NCI-H774 (cell line): ENCODE measurements at regions not wholly inside any gene's neighbourhood (a gene's known extent, or its start where the extent isn't known, plus 50 kb on each side); places are given as distances from the start of the nearest gene placed in this dataset.
"Not testable (repeated sequence)": the region's sequence is repeated elsewhere in the genome, so short reads cannot be mapped to it uniquely, and the experiment has no call there.

ENCODE experiments used
- DNase-seq: peaks from one replicate; lab custom pipeline; 2025; lab: John Stamatoyannopoulos, UW

- DNase-seq: no peak
Measured at GRCh38 chr3:34876997-34877396, 762.3 kb upstream of the ARPP21 start.

GRCh38 chr3:34878488-34878887 lies 760.8 kb upstream of the ARPP21 start:
- no peak for DNase-seq

- DNase-seq: no peak
Measured at GRCh38 chr3:34881026-34881425, 758.3 kb upstream of the ARPP21 start.

DNA sequence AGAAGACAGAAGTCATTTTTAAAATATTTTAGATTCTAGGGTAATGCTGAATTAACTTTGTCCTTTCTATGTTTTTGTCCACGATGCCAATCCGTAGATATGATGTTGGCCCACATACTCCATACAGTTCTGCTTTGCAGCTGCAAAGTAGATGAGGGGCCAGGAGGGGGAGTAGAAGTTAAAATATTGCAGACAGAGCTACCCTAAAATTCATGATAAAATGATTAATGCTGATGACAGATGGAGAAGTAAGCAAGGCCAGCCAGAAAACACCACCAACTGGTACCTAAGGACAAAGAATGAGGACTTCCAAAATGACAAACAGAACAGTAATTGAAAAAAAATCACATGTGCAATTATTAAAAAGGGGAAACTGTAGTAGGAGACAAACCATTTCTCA lies 756.6 kb upstream of the ARPP21 start:
- DNase-seq: no peak

DNA sequence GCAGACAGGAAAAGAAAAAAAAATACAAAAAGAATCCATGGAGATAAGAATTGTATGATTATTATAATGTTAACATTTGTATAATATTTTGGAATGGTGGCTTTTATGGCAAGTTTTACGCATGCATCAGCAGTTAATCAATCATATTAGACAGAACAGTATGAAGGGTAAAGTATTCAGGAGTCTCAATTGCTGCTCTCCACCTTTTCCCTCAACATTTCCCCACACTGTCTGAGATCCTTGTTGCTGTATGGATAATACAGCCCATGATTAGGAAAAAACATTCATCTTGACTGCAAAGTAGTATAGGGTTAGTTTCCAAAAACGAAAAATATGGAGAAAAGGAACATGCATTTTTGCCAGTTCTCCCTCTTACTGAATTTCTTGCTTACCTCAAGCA lies 755.3 kb upstream of the ARPP21 start:
- no peak for DNase-seq

- DNase-seq: no peak
Measured at GRCh38 chr3:34886443-34886842, 752.9 kb upstream of the ARPP21 start.

DNA sequence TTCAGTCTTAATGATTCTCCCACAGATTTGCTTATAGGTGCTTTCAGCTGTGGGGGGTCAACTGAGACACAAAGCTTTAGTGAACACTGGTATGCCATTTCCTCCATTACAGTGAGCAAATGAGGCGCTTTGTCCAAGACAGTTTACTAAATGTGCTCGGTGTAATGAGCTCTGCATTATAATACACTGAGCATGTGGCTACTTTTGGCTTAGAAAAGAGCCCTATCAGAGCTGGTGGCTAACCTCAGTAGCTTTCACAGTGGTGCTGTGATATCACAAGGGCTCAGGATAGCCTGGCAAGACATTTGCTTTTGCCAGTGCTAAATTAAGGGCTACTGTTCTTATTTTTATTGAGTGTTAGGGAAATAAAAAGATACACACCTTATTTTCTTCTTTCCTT lies 749.7 kb upstream of the ARPP21 start:
- DNase-seq: no peak

DNA sequence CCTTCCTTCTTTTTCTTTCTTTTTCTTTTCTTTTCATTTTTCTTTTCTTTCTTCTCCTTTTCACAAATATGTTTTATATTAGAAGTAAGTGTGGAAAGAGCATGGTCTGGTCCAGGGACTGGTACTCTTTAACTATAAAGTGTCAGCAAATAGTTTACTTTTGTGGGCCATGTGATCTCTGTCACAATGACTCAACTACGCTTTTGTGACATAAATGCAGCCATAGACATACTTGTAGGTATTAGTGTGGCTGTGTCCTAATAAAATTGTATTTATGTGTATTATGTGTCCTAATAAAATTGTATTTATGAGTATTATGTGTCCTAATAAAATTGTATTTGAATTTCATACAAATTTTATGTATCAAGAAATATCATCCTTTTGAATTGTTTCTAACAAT lies 749.1 kb upstream of the ARPP21 start:
- no peak for DNase-seq

GRCh38 chr3:34891941-34892340 lies 747.4 kb upstream of the ARPP21 start:
- no peak for DNase-seq

DNA sequence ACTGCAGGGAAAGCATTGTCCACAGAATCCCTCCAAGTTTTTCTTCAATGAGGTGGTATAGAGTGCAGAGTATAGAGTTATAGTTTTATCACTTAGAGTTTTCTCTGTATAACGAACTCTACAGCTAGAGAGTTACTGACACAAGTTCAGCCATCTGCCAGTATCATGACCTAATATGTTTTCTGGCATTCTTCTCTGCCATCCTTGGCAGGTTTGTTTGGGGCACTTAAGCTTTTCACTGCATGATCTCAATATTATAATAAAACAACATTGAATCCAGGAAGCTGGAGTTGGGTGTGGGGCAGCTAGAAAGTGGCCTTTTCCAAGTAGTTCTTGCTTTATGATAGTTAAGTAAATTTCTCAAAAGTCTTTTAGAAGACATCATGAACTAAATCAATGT lies 743.5 kb upstream of the ARPP21 start:
- no peak for DNase-seq

GRCh38 chr3:34909679-34910078 lies 729.6 kb upstream of the ARPP21 start:
- not testable (repeated sequence) for DNase-seq

DNA sequence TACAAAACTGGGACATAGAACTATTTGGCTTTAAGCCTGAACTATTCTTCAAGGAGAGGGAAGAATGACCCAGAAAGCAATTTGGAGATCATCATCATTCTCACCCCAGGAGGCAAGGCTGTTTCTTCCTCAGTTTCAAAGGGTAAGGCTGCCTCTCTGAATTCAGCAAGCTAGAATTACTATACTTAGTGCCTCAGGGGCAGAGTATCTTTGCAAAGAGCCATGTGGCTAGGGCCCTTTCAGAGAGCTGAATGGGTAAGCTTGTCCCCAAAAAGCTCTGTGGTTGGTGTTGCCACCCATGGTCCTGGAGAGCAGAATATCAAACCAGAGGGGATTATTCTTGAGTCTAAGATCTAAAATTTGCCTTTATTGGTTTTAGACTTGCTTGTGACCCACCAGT lies 720.3 kb upstream of the ARPP21 start:
- no peak for DNase-seq

- no peak for DNase-seq
Measured at GRCh38 chr3:34920806-34921205, 718.5 kb upstream of the ARPP21 start.

GRCh38 chr3:34924961-34925360 lies 714.4 kb upstream of the ARPP21 start:
- no peak for DNase-seq

GRCh38 chr3:34925851-34926250 lies 713.5 kb upstream of the ARPP21 start:
- no peak for DNase-seq

- DNase-seq: no peak
Measured at GRCh38 chr3:34929036-34929435, 710.3 kb upstream of the ARPP21 start.

- DNase-seq: no peak
Measured at GRCh38 chr3:34934660-34935059, 704.7 kb upstream of the ARPP21 start.

DNA sequence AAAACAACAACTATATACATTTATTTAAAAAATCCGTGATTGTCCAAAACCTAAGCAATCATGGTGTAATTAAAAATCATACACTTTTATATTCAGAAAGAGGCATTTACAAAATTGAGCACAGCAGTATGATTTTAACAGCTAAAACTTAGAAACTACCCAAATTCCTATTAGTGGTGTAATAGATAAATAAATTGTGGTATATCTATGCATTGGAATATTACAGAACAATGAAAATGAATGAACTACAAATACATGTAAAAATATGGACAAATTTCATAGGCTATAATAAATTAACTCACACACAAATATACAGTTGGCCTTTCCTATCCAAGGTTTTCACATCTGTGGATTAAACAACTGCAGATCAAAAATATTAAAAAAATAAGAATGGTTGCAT lies 700.5 kb upstream of the ARPP21 start:
- DNase-seq: no peak

- DNase-seq: no peak
Measured at GRCh38 chr3:34942256-34942655, 697.1 kb upstream of the ARPP21 start.

DNA sequence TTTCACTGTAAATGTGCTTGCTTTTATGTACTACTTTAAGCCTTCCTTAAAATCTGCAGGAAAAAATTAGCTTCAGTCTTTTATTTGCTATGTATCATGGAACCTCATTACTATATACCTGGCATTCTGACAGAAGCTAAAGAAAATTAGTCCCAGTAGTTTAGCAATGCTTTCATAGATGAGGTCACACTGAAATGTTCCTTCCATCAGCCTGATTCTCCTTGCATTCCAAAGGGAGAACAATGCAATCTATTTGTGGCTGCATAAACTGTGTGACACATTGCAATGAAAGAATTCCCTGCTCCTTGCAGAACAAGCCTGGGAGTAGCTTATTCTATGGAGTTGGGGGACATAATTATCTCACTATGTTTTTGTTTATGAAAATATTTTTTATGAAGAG lies 691.5 kb upstream of the ARPP21 start:
- no peak for DNase-seq

DNA sequence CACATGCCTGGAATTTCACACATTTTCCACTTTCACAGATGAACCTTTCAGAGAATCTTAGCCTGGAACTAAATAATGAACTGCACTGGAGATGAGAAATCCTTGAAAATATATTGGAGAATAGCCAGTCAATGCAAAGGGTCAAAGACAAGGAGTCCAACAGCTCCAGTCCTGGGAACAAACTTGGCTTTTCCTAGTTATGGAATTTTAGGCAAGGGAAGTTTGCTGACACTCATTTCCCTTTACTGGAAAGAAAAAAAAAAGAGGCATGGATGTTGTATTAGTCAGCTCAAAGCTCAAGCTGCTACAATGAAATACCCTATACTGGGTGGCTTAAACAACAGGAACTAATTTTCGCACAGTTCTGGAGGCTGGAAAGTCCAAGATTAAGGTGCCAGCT lies 690.8 kb upstream of the ARPP21 start:
- no peak for DNase-seq

DNA sequence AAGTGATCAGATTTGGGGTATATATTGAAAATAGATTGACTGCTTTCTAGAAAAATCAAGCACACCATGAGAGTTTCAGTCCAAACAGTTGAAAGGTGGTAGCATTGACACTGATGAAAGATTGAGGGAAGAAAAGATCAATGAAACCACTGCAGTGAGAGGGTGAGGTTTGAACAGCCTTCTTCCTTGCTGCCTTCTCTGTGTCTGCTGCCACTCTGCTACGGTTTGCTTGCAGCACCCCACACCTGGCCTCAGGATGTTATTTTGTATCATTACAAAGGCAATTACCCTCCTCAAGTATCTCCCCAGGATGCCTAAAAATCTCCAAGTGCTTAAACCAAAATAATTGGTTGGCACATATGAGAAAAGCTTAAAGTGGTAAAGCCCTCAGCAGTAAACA lies 683.6 kb upstream of the ARPP21 start:
- DNase-seq: no peak

DNA sequence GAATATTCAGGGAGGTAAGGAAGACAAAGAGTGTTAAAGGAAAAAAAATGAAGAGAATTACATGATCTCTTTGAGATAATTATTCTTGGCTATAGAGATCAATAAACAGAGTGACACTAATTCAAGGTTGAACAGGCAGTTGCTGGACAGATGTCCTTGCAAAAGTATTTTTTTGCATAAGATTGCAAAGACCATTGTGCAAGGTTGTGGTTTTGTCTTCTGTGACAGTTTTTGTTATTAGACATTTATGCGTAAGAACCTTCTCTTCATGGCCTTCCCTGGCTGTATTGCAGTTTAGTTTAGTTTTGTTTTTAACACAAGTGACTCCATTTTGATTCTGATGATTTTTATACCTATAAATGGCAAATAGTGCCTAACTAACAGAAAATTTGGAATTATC lies 682.8 kb upstream of the ARPP21 start:
- DNase-seq: no peak

- DNase-seq: no peak
Measured at GRCh38 chr3:34957677-34958076, 681.6 kb upstream of the ARPP21 start.

- DNase-seq: no peak
Measured at GRCh38 chr3:34969513-34969912, 669.8 kb upstream of the ARPP21 start.
